ENCODE measurements at regions not wholly inside any gene's neighbourhood (a gene's known extent, or its start where the extent isn't known, plus 50 kb on each side); places are given as distances from the start of the nearest gene placed in this dataset.

- no peak for TF ChIP-seq EP300 (conservative IDR thresholded peaks at IDR 0.05; ENCODE audit: poor library complexity, severe bottlenecking)
- no peak for TF ChIP-seq MXI1 (conservative IDR thresholded peaks at IDR 0.05; ENCODE audit: poor library complexity, severe bottlenecking)
- no peak for TF ChIP-seq RAD21 (conservative IDR thresholded peaks at IDR 0.05)
- no peak for TF ChIP-seq SMC3 (conservative IDR thresholded peaks at IDR 0.05; ENCODE audit: poor library complexity)
- TF ChIP-seq EZH2 (IDR thresholded peaks at IDR 0.05; ENCODE audit: borderline replicate concordance, insufficient read depth, low read length, poor library complexity, severe bottlenecking) = no peak
- TF ChIP-seq TAF1 (IDR thresholded peaks at IDR 0.05; ENCODE audit: low read depth) = no peak
- TF ChIP-seq, protein P1, sequence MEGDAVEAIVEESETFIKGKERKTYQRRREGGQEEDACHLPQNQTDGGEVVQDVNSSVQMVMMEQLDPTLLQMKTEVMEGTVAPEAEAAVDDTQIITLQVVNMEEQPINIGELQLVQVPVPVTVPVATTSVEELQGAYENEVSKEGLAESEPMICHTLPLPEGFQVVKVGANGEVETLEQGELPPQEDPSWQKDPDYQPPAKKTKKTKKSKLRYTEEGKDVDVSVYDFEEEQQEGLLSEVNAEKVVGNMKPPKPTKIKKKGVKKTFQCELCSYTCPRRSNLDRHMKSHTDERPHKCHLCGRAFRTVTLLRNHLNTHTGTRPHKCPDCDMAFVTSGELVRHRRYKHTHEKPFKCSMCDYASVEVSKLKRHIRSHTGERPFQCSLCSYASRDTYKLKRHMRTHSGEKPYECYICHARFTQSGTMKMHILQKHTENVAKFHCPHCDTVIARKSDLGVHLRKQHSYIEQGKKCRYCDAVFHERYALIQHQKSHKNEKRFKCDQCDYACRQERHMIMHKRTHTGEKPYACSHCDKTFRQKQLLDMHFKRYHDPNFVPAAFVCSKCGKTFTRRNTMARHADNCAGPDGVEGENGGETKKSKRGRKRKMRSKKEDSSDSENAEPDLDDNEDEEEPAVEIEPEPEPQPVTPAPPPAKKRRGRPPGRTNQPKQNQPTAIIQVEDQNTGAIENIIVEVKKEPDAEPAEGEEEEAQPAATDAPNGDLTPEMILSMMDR (IDR thresholded peaks at IDR 0.05; ENCODE audit: poor library complexity, severe bottlenecking) = no peak
- TF ChIP-seq POLR2AphosphoS5 (IDR thresholded peaks at IDR 0.05) = no peak
- no peak for TF ChIP-seq REST (IDR thresholded peaks at IDR 0.05; ENCODE audit: borderline replicate concordance)
- Histone ChIP-seq H3K4me3 (ENCODE audit: low read length) (no peak overlapping the region), H3K27ac (ENCODE audit: low read length) (no peak overlapping the region), H3K79me2 (replicated peaks; ENCODE audit: insufficient read depth, low read length) (no peaks in the 10 kb centered on the region), H3K9me3 (ENCODE audit: low read length) (peaks cover 3% of the 10 kb centered on the region), H3K9ac (ENCODE audit: low read length) (no peak overlapping the region), H3K9me2 (ENCODE audit: insufficient read depth, low read length) (no peaks in the 10 kb centered on the region), H3K27me3 (ENCODE audit: insufficient read depth, low read depth, low read length) (no peaks in the 10 kb centered on the region), H4K20me1 (ENCODE audit: insufficient read depth) (no peaks in the 10 kb centered on the region), H2AFZ (ENCODE audit: low read depth, low read length) (no peak overlapping the region), H3K36me3 (ENCODE audit: insufficient read depth, low read length) (no peaks in the 10 kb centered on the region), H3F3A (ENCODE audit: insufficient read depth, low read length, poor library complexity, severe bottlenecking) (no peaks in the 10 kb centered on the region), H3K4me2 (ENCODE audit: low read length) (no peak overlapping the region)
Measured at GRCh38 chr4:16418814-16419213, 192.5 kb upstream of the TAPT1 start.

DNA sequence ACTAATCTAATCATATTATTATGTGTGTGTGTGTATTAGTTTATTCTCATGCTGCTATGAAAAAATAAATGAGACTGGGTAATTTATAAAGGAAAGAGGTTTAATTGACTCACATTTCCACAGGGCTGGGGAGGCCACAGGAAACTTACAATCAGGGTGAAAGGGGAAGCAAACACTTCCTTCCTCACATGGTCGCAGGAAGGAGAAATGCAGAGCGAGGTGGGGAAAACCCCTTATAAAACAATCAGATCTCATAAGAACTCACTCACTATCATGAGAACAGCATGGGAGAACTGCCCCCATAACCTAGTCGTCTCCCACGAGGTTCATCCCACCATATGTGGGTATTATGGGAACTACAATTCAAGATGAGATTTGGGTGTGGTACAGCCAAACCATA lies 190.9 kb upstream of the TAPT1 start:
- no peaks in the 10 kb centered on the region for H3K79me2 ChIP-seq (replicated peaks; ENCODE audit: insufficient read depth, low read length)
- TF ChIP-seq SMC3 (conservative IDR thresholded peaks at IDR 0.05; ENCODE audit: poor library complexity) (no peak), REST (IDR thresholded peaks at IDR 0.05; ENCODE audit: borderline replicate concordance) (no peak), EZH2 (IDR thresholded peaks at IDR 0.05; ENCODE audit: borderline replicate concordance, insufficient read depth, low read length, poor library complexity, severe bottlenecking) (no peak), TAF1 (IDR thresholded peaks at IDR 0.05; ENCODE audit: low read depth) (no peak)
- no peaks in the 10 kb centered on the region for H3K36me3 ChIP-seq (ENCODE audit: insufficient read depth, low read length)
- no peak overlapping the region for H3K4me2 ChIP-seq (ENCODE audit: low read length)
- no peak overlapping the region for H3K27ac ChIP-seq (ENCODE audit: low read length)
- no peak overlapping the region for H3K9ac ChIP-seq (ENCODE audit: low read length)
- peaks cover 3% of the 10 kb centered on the region for H3K9me3 ChIP-seq (ENCODE audit: low read length)
- H3F3A ChIP-seq (ENCODE audit: insufficient read depth, low read length, poor library complexity, severe bottlenecking) = no peaks in the 10 kb centered on the region
- no peaks in the 10 kb centered on the region for H4K20me1 ChIP-seq (ENCODE audit: insufficient read depth)
- no peak overlapping the region for H2AFZ ChIP-seq (ENCODE audit: low read depth, low read length)
- H3K4me3 ChIP-seq (ENCODE audit: low read length) = no peak overlapping the region
- no peaks in the 10 kb centered on the region for H3K9me2 ChIP-seq (ENCODE audit: insufficient read depth, low read length)
- no peaks in the 10 kb centered on the region for H3K27me3 ChIP-seq (ENCODE audit: insufficient read depth, low read depth, low read length)
